HepG2 (cell line): ENCODE measurements at regions not wholly inside any gene's neighbourhood (a gene's known extent, or its start where the extent isn't known, plus 50 kb on each side); places are given as distances from the start of the nearest gene placed in this dataset.

ENCODE experiments used
- ATAC-seq: fragments of 200-7000 bp; cut with Tn5 transposase; 3 replicates; pipeline ENCODE4 v1.9.1; 2020; ENCODE audit warnings: mild to moderate bottlenecking, moderate library complexity
- BruUV-seq: library from RNA; stranded (reverse); fragments of 400-500 nt; replicated peaks from 2 replicates; lab custom pipeline; 2021; lab: Mats Ljungman, UMichigan
- CTCF ChIA-PET: fragments of 300-600 bp; formaldehyde crosslinking; extraction: SDS; loops from one replicate; lab custom pipeline; 2021; ENCODE audit warnings: low total read pairs, inconsistent platforms, low intra/inter-chr PET ratio; lab: Yijun Ruan, JAX
- POLR2A ChIA-PET: fragments of 350-600 bp; sonication (Branson Sonifier 250); formaldehyde crosslinking; loops from one replicate; lab custom pipeline; 2020; ENCODE audit warnings: antibody characterized with exemption, inconsistent platforms; lab: Yijun Ruan, JAX
- DNase-seq: peaks from one replicate; pipeline ENCODE4 v3.0.0-alpha.2; 2015; ENCODE audit warnings: low spot score
- FAIRE-seq: peaks from 3 replicates; lab custom pipeline; 2011; peaks lifted over from hg19 to GRCh38; lab: Jason Lieb, UNC
- H2AFZ ChIP-seq: one replicate; pipeline ENCODE4 v1.6.1; 2011; ENCODE audit warnings: low read length, inconsistent platforms
- H3K27ac ChIP-seq: fragments of 300-600 bp; 3 replicates; pipeline ENCODE4 v1.8.0; 2011; ENCODE audit warnings: mixed run types, mild to moderate bottlenecking, mixed read lengths, low read length, inconsistent platforms; ENCODE audit not compliant: insufficient read depth; ENCODE audit errors: extremely low read length
- H3K27me3 ChIP-seq, 2 experiments: fragments of 200-600 bp in 1 of 2; 2 replicates in 1 of 2; 3 replicates in 1 of 2; pipeline versions ENCODE4 v1.6.0 to v1.8.0; 2011; ENCODE audit warnings: low read length in 2 of 2, mild to moderate bottlenecking in 2 of 2, moderate library complexity in 2 of 2, inconsistent platforms in 1 of 2; ENCODE audit not compliant: insufficient read depth in 2 of 2, control insufficient read depth in 1 of 2
- H3K36me3 ChIP-seq, 2 experiments: fragments of 200-600 bp in 1 of 2; replicated peaks in 1 of 2; 2 replicates in 1 of 2; 3 replicates in 1 of 2; pipeline versions ENCODE4 v1.5.1 to v1.8.0; 2011; ENCODE audit warnings: low read length in 2 of 2, inconsistent platforms in 1 of 2; ENCODE audit not compliant: insufficient read depth in 2 of 2, control insufficient read depth in 1 of 2
- H3K4me1 ChIP-seq: 2 replicates; pipeline ENCODE4 v1.5.1; 2012; ENCODE audit warnings: low read length, inconsistent platforms; ENCODE audit not compliant: insufficient read depth
- H3K4me2 ChIP-seq: 2 replicates; pipeline ENCODE4 v1.6.0; 2011; ENCODE audit warnings: low read depth, low read length, inconsistent platforms
- H3K4me3 ChIP-seq, 3 experiments: fragments of 200-600 bp in 1 of 3; sonication (generic), shearing (Covaris generic) in 1 of 3; replicated peaks in 1 of 3; 2 replicates each; pipeline ENCODE4 v1.5.1; 2011 to 2016; ENCODE audit warnings: low read length in 3 of 3, inconsistent platforms in 2 of 3, low read depth in 2 of 3, mild to moderate bottlenecking in 2 of 3, control low read depth in 1 of 3, mixed read lengths in 1 of 3; ENCODE audit not compliant: insufficient read depth in 1 of 3
- H3K79me2 ChIP-seq: one replicate; pipeline ENCODE4 v1.6.1; 2011; ENCODE audit warnings: low read length, inconsistent platforms; ENCODE audit not compliant: insufficient read depth
- H3K9ac ChIP-seq: 2 replicates; pipeline ENCODE4 v1.6.0; 2011; ENCODE audit warnings: mild to moderate bottlenecking, low read depth, low read length, inconsistent platforms; ENCODE audit not compliant: insufficient read depth
- H3K9me3 ChIP-seq: 2 replicates; pipeline ENCODE4 v1.5.1; 2012; ENCODE audit warnings: mild to moderate bottlenecking, low read length
- H4K20me1 ChIP-seq: 2 replicates; pipeline ENCODE4 v1.6.0; 2011; ENCODE audit warnings: inconsistent platforms, mild to moderate bottlenecking, low read length, moderate library complexity; ENCODE audit not compliant: insufficient read depth
- ATF7-NPFF ChIP-seq: sonication (generic); formaldehyde crosslinking; IDR thresholded peaks from 2 replicates; pipeline ENCODE4 v1.8.1; 2023; ENCODE audit warnings: mild to moderate bottlenecking, low read depth, missing genetic modification reagents, moderate library complexity
- BCLAF1 ChIP-seq: fragments of 450-650 bp; IDR thresholded peaks from 2 replicates; pipeline ENCODE4 v1.6.1; 2017; ENCODE audit warnings: mild to moderate bottlenecking
- BHLHE40 ChIP-seq: IDR thresholded peaks from 2 replicates; pipeline ENCODE4 v1.6.1; 2011; ENCODE audit warnings: low read length, improper control_type of control experiment
- CEBPG ChIP-seq: IDR thresholded peaks from 2 replicates; pipeline ENCODE4 v1.6.1; 2016
- CREB3 ChIP-seq: sonication (generic); formaldehyde crosslinking; IDR thresholded peaks from 2 replicates; pipeline ENCODE4 v1.5.0; 2020; ENCODE audit warnings: missing genetic modification reagents
- HDAC2 ChIP-seq: sonication (generic); formaldehyde crosslinking; IDR thresholded peaks from 2 replicates; pipeline ENCODE4 v1.4.0; 2020; ENCODE audit warnings: missing genetic modification reagents
- ISL2 ChIP-seq: sonication (generic); formaldehyde crosslinking; IDR thresholded peaks from 2 replicates; pipeline ENCODE4 v1.5.0; 2020; ENCODE audit warnings: missing genetic modification reagents
- KDM2A ChIP-seq: sonication (generic); formaldehyde crosslinking; IDR thresholded peaks from 2 replicates; pipeline ENCODE4 v1.4.0; 2020; ENCODE audit warnings: low read depth, missing genetic modification reagents, borderline replicate concordance
- ZBTB14 ChIP-seq: sonication (generic); formaldehyde crosslinking; IDR thresholded peaks from 2 replicates; pipeline ENCODE4 v1.4.0; 2020; ENCODE audit warnings: missing genetic modification reagents
- ZBTB21 ChIP-seq: sonication (generic); formaldehyde crosslinking; IDR thresholded peaks from 2 replicates; pipeline ENCODE4 v1.4.0; 2020; ENCODE audit warnings: missing genetic modification reagents
- ZNF318 ChIP-seq: sonication (generic); formaldehyde crosslinking; IDR thresholded peaks from 2 replicates; pipeline ENCODE4 v1.4.0; 2020; ENCODE audit warnings: mild to moderate bottlenecking, missing genetic modification reagents
- ZNF441 ChIP-seq: sonication (generic); formaldehyde crosslinking; IDR thresholded peaks from 2 replicates; pipeline ENCODE4 v1.7.0; 2021; ENCODE audit warnings: missing genetic modification reagents, borderline replicate concordance
- ZNF577 ChIP-seq: sonication (generic); formaldehyde crosslinking; IDR thresholded peaks from 2 replicates; pipeline ENCODE4 v1.4.0; 2020; ENCODE audit warnings: mild to moderate bottlenecking, low read depth, missing genetic modification reagents, borderline replicate concordance
- WGBS: methylation state at CpG from one replicate; pipeline ENCODE4 v1.1.6; 2017; ENCODE audit warnings: low lambda C conversion rate; 5-methylcytosine and 5-hydroxymethylcytosine counted together
- in situ Hi-C: cut with HindIII; loops from 2 replicates; pipeline ENCODE4 v1.10.0; 2017; ENCODE audit warnings: low pct_unique_long_range_greater_than_20kb; ENCODE audit not compliant: extremely low pct_ligation_motif_present
- intact Hi-C: fragments of 100-400 bp; cut with micrococcal nuclease; formaldehyde crosslinking; loops from one replicate; pipeline ENCODE4 v1.10.0; 2022; ENCODE audit not compliant: unreplicated experiment

GRCh38 chr22:27535452-27535851 lies 266.1 kb downstream of the MN1 start:
- Histone ChIP-seq H3K36me3 (no peaks in the 10 kb centered on the region), H4K20me1 (no peaks in the 10 kb centered on the region), H3K4me1 (peaks cover 13% of the 10 kb centered on the region), H3K4me2 (no peak overlapping the region), H3K9ac (no peak overlapping the region), H3K9me3 (no peaks in the 10 kb centered on the region), H3K79me2 (no peaks in the 10 kb centered on the region), H2AFZ (no peak overlapping the region), H3K4me3 (no peak overlapping the region), H3K27me3 (peaks cover 2 to 11% of the 10 kb centered on the region in 2 experiments; a peak in 2 of 5 replicates), H3K27ac (no peak overlapping the region)
- in situ Hi-C loops (no loop called here), intact Hi-C loops (no loop called here)
- ChIA-PET POLR2A (no interaction called here), CTCF (no interaction called here)
- FAIRE-seq: no peak
- BruUV-seq: no TSS peak
- no peak for ATAC-seq
- DNase-seq: no peak
- WGBS: 98% methylated on average over 2 of the region's 2 CpGs
- no peak for TF ChIP-seq ATF7-NPFF (CRISPR knock-in tag)
- no peak for TF ChIP-seq BHLHE40
- no peak for TF ChIP-seq ZNF318 (CRISPR knock-in tag)
- TF ChIP-seq ZNF441 (CRISPR knock-in tag): no peak
- TF ChIP-seq ZBTB21 (CRISPR knock-in tag): no peak
- TF ChIP-seq ZNF577: no peak
- no peak for TF ChIP-seq BCLAF1
- TF ChIP-seq HDAC2 (CRISPR knock-in tag): no peak
- no peak for TF ChIP-seq KDM2A (CRISPR knock-in tag)
- TF ChIP-seq CEBPG (CRISPR knock-in tag): no peak
- TF ChIP-seq CREB3 (CRISPR knock-in tag): no peak
- TF ChIP-seq ZBTB14 (CRISPR knock-in tag): no peak
- no peak for TF ChIP-seq ISL2
